GM12878 (cell line): ENCODE measurements at regions not wholly inside any gene's neighbourhood (a gene's known extent, or its start where the extent isn't known, plus 50 kb on each side); places are given as distances from the start of the nearest gene placed in this dataset.

Experiments
- CTCF ChIP-seq, 3 experiments: IDR thresholded peaks in 2 of 3; conservative IDR thresholded peaks in 1 of 3; 2 replicates each; pipeline ENCODE4 v1.5.1; 2011; ENCODE audit warnings: low read depth in 3 of 3, low read length in 3 of 3, mild to moderate bottlenecking in 3 of 3, control low read depth in 2 of 3, moderate library complexity in 2 of 3, inconsistent platforms in 1 of 3, mixed read lengths in 1 of 3; ENCODE audit not compliant: control insufficient read depth in 2 of 3, insufficient read depth in 1 of 3; ENCODE audit errors: extremely low read depth in 1 of 3
- DPF2 ChIP-seq: fragments of 450-650 bp; IDR thresholded peaks from 2 replicates; pipeline ENCODE4 v1.6.1; 2017; ENCODE audit warnings: mild to moderate bottlenecking
- EP300 ChIP-seq, 2 experiments: fragments of 150-350 bp in 1 of 2; IDR thresholded peaks; 2 replicates each; pipeline ENCODE4 v1.6.1; 2011 to 2012; ENCODE audit warnings: low read depth in 2 of 2, low read length in 2 of 2, borderline replicate concordance in 1 of 2, improper control_type of control experiment in 1 of 2, inconsistent platforms in 1 of 2; ENCODE audit not compliant: control insufficient read depth in 1 of 2
- EZH2 ChIP-seq: IDR thresholded peaks from 2 replicates; pipeline ENCODE4 v1.6.1; 2012; ENCODE audit warnings: low read depth, mild to moderate bottlenecking, control low read depth, inconsistent platforms, low read length, borderline replicate concordance; ENCODE audit not compliant: control insufficient read depth
- HCFC1 ChIP-seq: fragments of 150-350 bp; IDR thresholded peaks from 2 replicates; pipeline ENCODE4 v1.6.1; 2014; ENCODE audit warnings: low read length
- HDAC2 ChIP-seq: fragments of 200-600 bp; sonication (generic); IDR thresholded peaks from 2 replicates; pipeline ENCODE4 v1.6.1; 2017
- JUND ChIP-seq: IDR thresholded peaks from 2 replicates; pipeline ENCODE4 v1.6.1; 2012; ENCODE audit warnings: low read depth, mild to moderate bottlenecking, low read length, improper control_type of control experiment, moderate library complexity
- KDM1A ChIP-seq: fragments of 200-600 bp; sonication (generic); IDR thresholded peaks from 2 replicates; pipeline ENCODE4 v1.6.1; 2016; ENCODE audit warnings: borderline replicate concordance
- POLR2A ChIP-seq: IDR thresholded peaks from 2 replicates; pipeline ENCODE4 v1.6.1; 2011; ENCODE audit warnings: low read depth, mild to moderate bottlenecking, low read length
- RBBP5 ChIP-seq: fragments of 200-600 bp; sonication (generic); conservative IDR thresholded peaks from 2 replicates; pipeline ENCODE4 v1.6.1; 2016
- RCOR1 ChIP-seq: conservative IDR thresholded peaks from 2 replicates; pipeline ENCODE4 v1.6.1; 2012; ENCODE audit warnings: low read depth, low read length, improper control_type of control experiment
- STAT1 ChIP-seq: fragments of 450-650 bp; conservative IDR thresholded peaks from 2 replicates; pipeline ENCODE4 v1.6.1; 2014; ENCODE audit warnings: antibody characterized with exemption, mild to moderate bottlenecking
- TF ChIP-seq, protein P1 (sequence below): fragments of 450-650 bp; IDR thresholded peaks from 2 replicates; pipeline ENCODE4 v1.6.1; 2018; ENCODE audit warnings: borderline replicate concordance, mild to moderate bottlenecking; ENCODE audit not compliant: partially characterized antibody
- TF ChIP-seq, protein P2 (sequence below): IDR thresholded peaks from 2 replicates; pipeline ENCODE4 v1.6.1; 2012; ENCODE audit warnings: low read depth, low read length, improper control_type of control experiment

DNA sequence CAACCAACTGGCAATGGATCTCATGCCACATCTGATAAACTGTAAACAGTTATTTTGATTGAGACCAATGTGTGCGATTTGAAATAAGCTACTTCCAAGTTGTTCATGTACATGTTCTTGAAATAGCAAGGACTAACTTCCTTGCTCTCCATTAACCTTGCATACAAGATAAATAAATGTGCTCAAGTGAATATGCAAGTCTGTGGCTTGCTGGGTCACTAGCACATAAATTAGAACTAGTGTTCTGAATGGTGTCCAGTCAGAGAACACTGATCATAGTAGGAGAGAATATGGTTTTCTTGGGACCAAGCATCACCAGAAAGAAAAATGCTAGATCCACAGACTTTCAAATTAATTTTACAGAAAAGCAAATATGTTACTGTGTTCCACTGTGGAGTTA, 640.0 kb upstream of the CCDC54 start:
- TF ChIP-seq CTCF (IDR thresholded peaks at IDR 0.05 in 2 of 3, conservative IDR thresholded peaks at IDR 0.05 in 1 of 3; ENCODE audit: control insufficient read depth in 2 of 3, extremely low read depth in 1 of 3, insufficient read depth in 1 of 3, low read depth in 3 of 3, low read length in 3 of 3) (no peak), POLR2A (no peak), DPF2 (no peak), HCFC1 (no peak), STAT1 (no peak), HDAC2 (no peak), KDM1A (no peak), RCOR1 (no peak), EZH2 (no peak), EP300 (IDR thresholded peaks at IDR 0.05; ENCODE audit: borderline replicate concordance in 1 of 2, control insufficient read depth in 1 of 2, low read depth in 2 of 2, low read length in 2 of 2) (no peak), RBBP5 (no peak), JUND (no peak)
- TF ChIP-seq, protein P1, sequence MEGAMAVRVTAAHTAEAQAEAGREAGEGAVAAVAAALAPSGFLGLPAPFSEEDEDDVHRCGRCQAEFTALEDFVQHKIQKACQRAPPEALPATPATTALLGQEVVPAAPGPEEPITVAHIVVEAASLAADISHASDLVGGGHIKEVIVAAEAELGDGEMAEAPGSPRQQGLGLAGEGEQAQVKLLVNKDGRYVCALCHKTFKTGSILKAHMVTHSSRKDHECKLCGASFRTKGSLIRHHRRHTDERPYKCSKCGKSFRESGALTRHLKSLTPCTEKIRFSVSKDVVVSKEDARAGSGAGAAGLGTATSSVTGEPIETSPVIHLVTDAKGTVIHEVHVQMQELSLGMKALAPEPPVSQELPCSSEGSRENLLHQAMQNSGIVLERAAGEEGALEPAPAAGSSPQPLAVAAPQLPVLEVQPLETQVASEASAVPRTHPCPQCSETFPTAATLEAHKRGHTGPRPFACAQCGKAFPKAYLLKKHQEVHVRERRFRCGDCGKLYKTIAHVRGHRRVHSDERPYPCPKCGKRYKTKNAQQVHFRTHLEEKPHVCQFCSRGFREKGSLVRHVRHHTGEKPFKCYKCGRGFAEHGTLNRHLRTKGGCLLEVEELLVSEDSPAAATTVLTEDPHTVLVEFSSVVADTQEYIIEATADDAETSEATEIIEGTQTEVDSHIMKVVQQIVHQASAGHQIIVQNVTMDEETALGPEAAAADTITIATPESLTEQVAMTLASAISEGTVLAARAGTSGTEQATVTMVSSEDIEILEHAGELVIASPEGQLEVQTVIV, result no peak
- TF ChIP-seq, protein P2, sequence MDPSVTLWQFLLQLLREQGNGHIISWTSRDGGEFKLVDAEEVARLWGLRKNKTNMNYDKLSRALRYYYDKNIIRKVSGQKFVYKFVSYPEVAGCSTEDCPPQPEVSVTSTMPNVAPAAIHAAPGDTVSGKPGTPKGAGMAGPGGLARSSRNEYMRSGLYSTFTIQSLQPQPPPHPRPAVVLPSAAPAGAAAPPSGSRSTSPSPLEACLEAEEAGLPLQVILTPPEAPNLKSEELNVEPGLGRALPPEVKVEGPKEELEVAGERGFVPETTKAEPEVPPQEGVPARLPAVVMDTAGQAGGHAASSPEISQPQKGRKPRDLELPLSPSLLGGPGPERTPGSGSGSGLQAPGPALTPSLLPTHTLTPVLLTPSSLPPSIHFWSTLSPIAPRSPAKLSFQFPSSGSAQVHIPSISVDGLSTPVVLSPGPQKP, result no peak
